Esophagus squamous epithelium (tissue), 5 donors: ENCODE measurements at regions not wholly inside any gene's neighbourhood (a gene's known extent, or its start where the extent isn't known, plus 50 kb on each side); places are given as distances from the start of the nearest gene placed in this dataset.
"Not testable (repeated sequence)": the region's sequence is repeated elsewhere in the genome, so short reads cannot be mapped to it uniquely, and the experiment has no call there.

Source experiments
- DNase-seq: peaks from one replicate; lab custom pipeline; 2025; lab: John Stamatoyannopoulos, UW
- H3K27ac ChIP-seq, 4 donors: fragments of 200-600 bp; sonication (generic); one replicate each; pipeline ENCODE4 v1.5.1; 2016 to 2019; ENCODE audit warnings: mild to moderate bottlenecking in 1 of 4
- H3K27me3 ChIP-seq, 4 donors: fragments of 200-600 bp; sonication (generic); 1 replicate in 3 of 4; 2 replicates in 1 of 4; pipeline versions ENCODE4 v1.5.1 to v1.6.0; 2017 to 2021; ENCODE audit warnings: antibody characterized with exemption in 1 of 4
- H3K36me3 ChIP-seq, 3 donors: fragments of 200-600 bp; sonication (generic); one replicate each; pipeline ENCODE4 v1.5.1; 2016 to 2019
- H3K4me1 ChIP-seq, 3 donors: fragments of 200-600 bp; sonication (generic); one replicate each; pipeline ENCODE4 v1.5.1; 2017 to 2019
- H3K4me3 ChIP-seq, 4 donors: fragments of 200-600 bp; sonication (generic); 1 replicate in 3 of 4; 2 replicates in 1 of 4; pipeline ENCODE4 v1.5.1; 2016 to 2019; ENCODE audit warnings: mild to moderate bottlenecking in 2 of 4, moderate library complexity in 1 of 4
- H3K9me3 ChIP-seq, 3 donors: fragments of 200-600 bp; sonication (generic); one replicate each; pipeline ENCODE4 v1.5.1; 2016 to 2019
- CTCF ChIP-seq, 6 experiments: fragments of 450-650 bp in 4 of 6; fragments of 200-600 bp in 2 of 6; sonication (generic) in 2 of 6; IDR thresholded peaks; one replicate each; pipeline ENCODE4 v1.5.1; 2016 to 2019; ENCODE audit warnings: antibody characterized with exemption in 6 of 6, mild to moderate bottlenecking in 4 of 6, moderate library complexity in 4 of 6
- POLR2A ChIP-seq, 4 donors: fragments of 450-650 bp; IDR thresholded peaks; one replicate each; pipeline ENCODE4 v1.6.1; 2017; ENCODE audit warnings: antibody characterized with exemption in 4 of 4, mild to moderate bottlenecking in 4 of 4, moderate library complexity in 3 of 4
- WGBS, 2 donors: methylation state at CpG; one replicate each; pipeline ENCODE4 v1.1.5; 2018; 5-methylcytosine and 5-hydroxymethylcytosine counted together
- intact Hi-C: fragments of 100-400 bp; cut with DNase I; formaldehyde crosslinking; loops from one replicate; pipeline ENCODE4 v1.15.0; 2022
- donor health status: DM: yes; HTN: yes; CAD: no.

GRCh38 chr6:68114463-68115047 is 520.5 kb upstream of the ADGRB3 start:
- Histone ChIP-seq H3K4me1 (no peaks in the 10 kb centered on the region), H3K27me3 (no peaks in the 10 kb centered on the region), H3K9me3 (no peaks in the 10 kb centered on the region), H3K4me3 (no peak overlapping the region), H3K36me3 (no peaks in the 10 kb centered on the region), H3K27ac (no peak overlapping the region)
- DNase-seq = no peak
- 51 to 74% methylated on average over 4 of the region's 4 CpGs for WGBS, 2 donors
- intact Hi-C loops = no loop called here
- TF ChIP-seq CTCF (IDR thresholded peaks at IDR 0.05) = no peak
- no peak for TF ChIP-seq POLR2A (IDR thresholded peaks at IDR 0.05)

GRCh38 chr6:68108233-68108835 is 526.7 kb upstream of the ADGRB3 start:
- Histone ChIP-seq H3K4me1 (no peaks in the 10 kb centered on the region), H3K27me3 (no peaks in the 10 kb centered on the region), H3K9me3 (peaks cover 0 to 5% (median 0%) of the 10 kb centered on the region in 3 donors), H3K36me3 (no peaks in the 10 kb centered on the region), H3K4me3 (no peak overlapping the region), H3K27ac (no peak overlapping the region)
- WGBS, 2 donors = 63 to 66% methylated on average over 2 of the region's 2 CpGs
- intact Hi-C loops = no loop called here
- DNase-seq = no peak
- TF ChIP-seq CTCF (IDR thresholded peaks at IDR 0.05) = no peak
- TF ChIP-seq POLR2A (IDR thresholded peaks at IDR 0.05) = no peak

- no peaks in the 10 kb centered on the region for H3K27me3 ChIP-seq
- intact Hi-C loops = no loop called here
- H3K36me3 ChIP-seq = no peaks in the 10 kb centered on the region
- no peak overlapping the region for H3K4me3 ChIP-seq
- no peak for DNase-seq
- no peaks in the 10 kb centered on the region for H3K9me3 ChIP-seq
- no peaks in the 10 kb centered on the region for H3K4me1 ChIP-seq
- no peak overlapping the region for H3K27ac ChIP-seq
- TF ChIP-seq CTCF (IDR thresholded peaks at IDR 0.05) (no peak), POLR2A (IDR thresholded peaks at IDR 0.05) (no peak)
These were observed 541.0 kb upstream of the ADGRB3 start for GRCh38 chr6:68094070-68094469.

- Histone ChIP-seq H3K9me3 (no peaks in the 10 kb centered on the region), H3K36me3 (no peaks in the 10 kb centered on the region), H3K4me3 (no peak overlapping the region), H3K4me1 (no peaks in the 10 kb centered on the region), H3K27me3 (no peaks in the 10 kb centered on the region), H3K27ac (no peak overlapping the region)
- TF ChIP-seq POLR2A (IDR thresholded peaks at IDR 0.05) = no peak
- DNase-seq = no peak
- 67 to 70% methylated on average over 1 of the region's 1 CpG for WGBS, 2 donors
- intact Hi-C loops = no loop called here
These were observed 547.5 kb upstream of the ADGRB3 start for GRCh38 chr6:68087399-68088133.

GRCh38 chr6:68086199-68086598 is 548.9 kb upstream of the ADGRB3 start:
- H3K4me1 ChIP-seq = no peaks in the 10 kb centered on the region
- H3K9me3 ChIP-seq = no peaks in the 10 kb centered on the region
- no peak for DNase-seq
- H3K27ac ChIP-seq = no peak overlapping the region
- H3K4me3 ChIP-seq = no peak overlapping the region
- no peaks in the 10 kb centered on the region for H3K27me3 ChIP-seq
- TF ChIP-seq CTCF (IDR thresholded peaks at IDR 0.05) (no peak), POLR2A (IDR thresholded peaks at IDR 0.05) (no peak)
- WGBS, 2 donors = 51 to 76% methylated on average over 4 of the region's 4 CpGs
- intact Hi-C loops = no loop called here
- H3K36me3 ChIP-seq = no peaks in the 10 kb centered on the region

- 78 to 98% methylated on average over 4 of the region's 4 CpGs for WGBS, 2 donors
- H3K9me3 ChIP-seq, H3K36me3 ChIP-seq, H3K27ac ChIP-seq, H3K4me3 ChIP-seq, H3K4me1 ChIP-seq, intact Hi-C loops, H3K27me3 ChIP-seq, DNase-seq: not testable (repeated sequence)
These were observed 549.5 kb upstream of the ADGRB3 start for GRCh38 chr6:68085599-68085998.
